OCI-LY1 (cell line): ENCODE measurements at regions not wholly inside any gene's neighbourhood (a gene's known extent, or its start where the extent isn't known, plus 50 kb on each side); places are given as distances from the start of the nearest gene placed in this dataset.

Experiments
- CTCF ChIP-seq: fragments of 200-600 bp; sonication (generic), shearing (Covaris generic); IDR thresholded peaks from 2 replicates; pipeline ENCODE4 v1.5.1; 2017; ENCODE audit warnings: mild to moderate bottlenecking, antibody characterized with exemption, low read length, moderate library complexity, mixed read lengths
- EZH2 ChIP-seq: fragments of 200-600 bp; sonication (generic), shearing (Covaris generic); IDR thresholded peaks from 2 replicates; pipeline ENCODE4 v1.8.0; 2017; ENCODE audit warnings: borderline replicate concordance, mixed run types, mild to moderate bottlenecking, antibody characterized with exemption, low read length, moderate library complexity, mixed read lengths

GRCh38 chr17:5941258-5941657 is 128.9 kb upstream of the WSCD1 start:
- no peak for TF ChIP-seq CTCF
- TF ChIP-seq EZH2 = no peak
